ENCODE measurements at regions not wholly inside any gene's neighbourhood (a gene's known extent, or its start where the extent isn't known, plus 50 kb on each side); places are given as distances from the start of the nearest gene placed in this dataset.
"Not testable (repeated sequence)": the region's sequence is repeated elsewhere in the genome, so short reads cannot be mapped to it uniquely, and the experiment has no call there.

DNA sequence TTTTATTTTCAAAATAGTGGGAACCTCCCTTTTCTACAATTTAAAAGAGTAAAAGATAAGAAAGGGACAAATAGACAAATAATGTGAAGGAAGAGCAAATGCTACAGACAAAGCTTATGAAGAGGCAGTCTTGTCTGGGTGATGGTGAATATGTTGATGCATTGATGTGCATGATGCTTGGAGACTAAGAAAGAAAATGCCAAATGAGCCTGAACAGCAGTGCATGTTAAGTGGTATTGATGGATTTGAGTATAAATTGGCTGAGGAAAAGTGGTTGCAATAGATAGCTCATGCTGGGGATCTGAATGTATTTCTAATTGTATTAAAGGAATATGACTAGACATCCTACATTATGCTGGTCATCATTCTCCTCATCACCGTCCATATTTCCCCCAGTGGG, 268.6 kb upstream of the ANO5 start:
- FAIRE-seq (no peak), DNase-seq (ENCODE audit: low spot score) (no peak)

DNA sequence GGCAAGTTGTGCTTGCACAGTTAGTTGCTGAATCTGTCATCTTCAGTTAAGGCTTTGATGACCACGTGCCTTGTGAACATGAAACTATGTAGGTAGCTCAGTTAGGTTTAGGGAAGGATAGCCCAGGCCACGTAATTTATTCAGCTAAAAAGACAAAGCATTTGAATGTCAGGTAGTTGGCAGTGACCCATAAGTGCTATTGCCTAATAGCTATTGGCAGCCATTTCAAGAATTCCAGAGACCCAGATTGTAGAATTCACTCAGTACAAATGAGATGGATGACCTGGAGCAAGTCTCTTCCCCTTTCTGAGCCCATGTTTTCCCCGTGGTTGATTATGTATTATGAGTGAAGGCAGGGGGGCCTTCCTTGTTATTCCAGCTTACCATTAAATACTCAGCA, 265.3 kb upstream of the ANO5 start:
- DNase-seq (ENCODE audit: low spot score) (no peak), FAIRE-seq (no peak)

DNA sequence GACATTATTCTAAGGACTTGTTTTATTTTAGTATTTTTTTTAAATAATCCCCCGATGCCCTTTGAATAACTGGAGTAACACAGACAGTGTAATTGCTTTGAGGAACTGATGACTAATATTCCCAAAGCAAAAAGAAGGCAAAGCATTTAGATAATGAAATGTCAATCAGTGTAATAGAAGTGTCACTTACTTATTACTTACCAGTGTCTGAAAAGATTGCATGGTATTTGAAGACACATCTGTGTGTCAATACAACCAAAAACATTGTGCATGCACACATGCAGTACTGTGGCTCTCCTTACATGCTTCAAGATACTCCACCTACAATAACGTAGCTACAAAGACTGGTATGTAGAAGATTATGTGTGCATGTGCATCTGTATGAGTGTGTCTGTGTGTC, 264.0 kb upstream of the ANO5 start:
- DNase-seq (ENCODE audit: low spot score) (no peak), FAIRE-seq (no peak)

DNA sequence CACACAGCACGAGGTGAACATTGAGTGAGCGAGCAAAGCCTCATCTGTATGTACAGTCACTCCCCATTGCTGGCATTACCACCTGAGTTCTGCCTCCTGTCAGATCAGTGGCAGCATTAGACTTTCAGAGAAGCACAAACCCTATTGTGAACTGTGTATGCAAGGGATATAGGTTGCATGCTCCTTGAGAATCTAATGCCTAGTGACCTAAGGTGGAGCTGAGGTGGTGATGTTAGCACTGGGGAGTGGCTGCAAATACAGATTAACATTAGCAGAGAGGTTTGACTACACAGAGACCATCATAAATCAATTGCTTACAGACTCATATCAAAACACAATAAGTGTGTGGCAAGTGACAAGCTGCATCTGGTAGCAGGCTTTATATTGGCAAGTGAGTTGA, 262.5 kb upstream of the ANO5 start:
- FAIRE-seq (no peak), DNase-seq (ENCODE audit: low spot score) (no peak)

DNA sequence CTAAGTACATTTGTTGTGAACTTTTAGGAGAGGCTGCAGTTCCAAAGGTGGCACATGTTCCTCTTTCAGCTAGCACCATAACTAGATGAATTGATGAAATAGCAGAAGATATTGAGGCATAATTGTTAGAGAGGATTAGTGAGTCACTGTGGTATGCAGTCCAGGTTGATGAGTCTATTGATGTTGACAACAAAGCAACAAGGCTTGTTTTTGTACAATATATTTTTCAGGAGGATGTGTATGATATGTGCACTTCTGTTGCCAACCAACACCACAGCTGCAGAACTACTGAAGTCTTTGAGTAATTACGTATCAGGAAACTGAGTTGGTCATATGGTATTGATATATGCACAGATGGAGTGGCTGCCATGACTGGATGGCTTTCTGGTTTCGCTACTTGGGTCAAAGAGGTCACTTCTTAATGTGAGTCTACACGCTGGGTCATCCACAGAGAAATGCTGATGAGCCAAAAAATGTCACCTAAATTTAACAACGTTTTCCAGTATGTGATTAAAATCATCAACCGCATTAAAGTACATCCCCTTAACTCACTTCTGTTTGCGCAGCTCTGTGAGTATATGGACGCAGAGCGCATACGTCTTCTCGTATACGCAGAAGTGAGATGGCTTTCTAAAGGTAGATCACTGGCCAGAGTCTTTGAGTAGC, 261.3 kb upstream of the ANO5 start:
- DNase-seq (ENCODE audit: low spot score) (no peak), FAIRE-seq (no peak)

DNA sequence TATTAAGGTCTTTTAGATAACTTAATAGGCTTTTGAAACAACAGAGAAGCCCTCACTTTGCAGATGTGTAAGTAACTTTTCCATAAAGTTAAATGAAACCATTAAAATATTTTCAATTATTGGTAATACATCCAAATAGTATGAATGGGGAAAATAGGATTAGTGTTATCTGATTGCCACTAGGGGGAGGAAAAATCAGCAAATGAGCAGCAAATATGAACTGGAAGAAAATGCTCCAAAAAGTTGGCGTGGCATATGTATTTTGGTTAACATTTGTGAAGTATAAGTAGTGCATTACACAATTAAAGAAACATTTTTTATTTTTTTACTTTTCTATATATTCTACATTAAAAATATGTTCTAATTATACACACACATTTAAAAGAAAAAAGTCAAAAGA, 259.8 kb upstream of the ANO5 start:
- FAIRE-seq = no peak
- peak; percentile 10 for DNase-seq (ENCODE audit: low spot score)

DNA sequence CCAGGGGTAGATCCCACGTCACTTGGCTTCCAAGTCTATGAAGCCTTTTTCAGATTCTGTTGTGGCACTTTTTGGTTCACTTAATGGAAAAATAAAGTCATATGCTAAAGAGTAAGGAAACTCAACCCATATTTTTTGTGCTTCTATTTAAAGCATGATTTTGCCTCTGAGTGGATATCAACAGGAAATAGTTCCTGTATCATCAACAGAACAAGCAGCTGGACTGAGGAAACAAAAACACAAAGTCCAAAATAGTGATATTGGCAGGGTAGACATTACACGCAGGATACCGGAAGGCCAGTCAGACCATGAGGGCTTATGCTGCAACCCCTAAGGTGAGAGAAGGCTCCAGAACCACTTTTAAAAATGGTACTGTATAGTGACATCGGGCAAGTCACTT, 248.3 kb upstream of the ANO5 start:
- FAIRE-seq (no peak), DNase-seq (ENCODE audit: low spot score) (no peak)

DNA sequence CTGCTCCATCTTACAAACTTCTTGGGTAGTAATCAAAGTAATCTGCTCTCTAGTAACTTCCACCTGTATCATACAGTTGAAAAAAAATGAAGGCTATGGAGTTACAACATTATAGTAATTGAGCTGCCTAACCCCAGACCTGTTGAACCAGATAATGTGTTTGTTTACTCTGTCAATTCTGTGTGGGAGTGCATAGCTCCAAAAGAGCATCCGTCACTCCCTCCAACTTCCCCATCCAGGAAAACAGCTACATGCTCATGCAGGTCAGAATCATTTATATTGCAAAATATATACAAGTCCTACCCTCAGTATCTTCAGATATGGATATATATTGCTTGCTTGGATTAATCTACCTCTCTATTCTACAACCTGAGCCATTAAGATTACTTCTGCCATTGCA, 244.0 kb upstream of the ANO5 start:
- DNase-seq (ENCODE audit: low spot score) (no peak), FAIRE-seq (no peak)

DNA sequence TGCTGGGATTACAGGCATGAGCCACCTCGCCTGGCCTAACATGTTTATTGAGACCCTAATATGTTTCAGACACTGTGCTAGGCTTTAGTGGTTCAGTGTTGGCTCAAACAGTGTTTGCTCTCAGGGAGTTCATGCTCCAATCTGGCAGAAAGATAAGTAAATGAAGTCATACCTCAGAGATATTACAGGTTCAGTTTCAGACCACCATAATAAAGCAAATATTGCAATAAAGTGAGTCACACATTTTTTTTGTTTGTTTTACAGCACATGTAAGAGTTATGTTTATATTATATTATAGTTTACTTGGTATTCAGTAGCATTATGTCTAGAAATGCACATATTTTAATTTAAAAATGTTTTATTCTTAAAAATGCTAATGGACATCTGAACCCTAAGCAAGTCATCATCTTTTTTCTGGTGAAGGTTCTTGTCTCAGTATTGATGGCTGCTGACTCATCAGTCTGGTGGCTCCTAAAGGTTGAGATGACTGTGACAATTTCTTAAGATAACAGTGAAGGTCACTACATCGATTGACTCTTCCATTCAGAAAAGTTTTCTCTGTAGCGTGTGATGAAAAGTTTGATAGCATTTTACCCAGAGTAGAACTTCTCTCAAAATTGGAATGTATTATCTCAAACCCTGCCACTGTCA, 243.0 kb upstream of the ANO5 start:
- no peak for DNase-seq (ENCODE audit: low spot score)
- no peak for FAIRE-seq

DNA sequence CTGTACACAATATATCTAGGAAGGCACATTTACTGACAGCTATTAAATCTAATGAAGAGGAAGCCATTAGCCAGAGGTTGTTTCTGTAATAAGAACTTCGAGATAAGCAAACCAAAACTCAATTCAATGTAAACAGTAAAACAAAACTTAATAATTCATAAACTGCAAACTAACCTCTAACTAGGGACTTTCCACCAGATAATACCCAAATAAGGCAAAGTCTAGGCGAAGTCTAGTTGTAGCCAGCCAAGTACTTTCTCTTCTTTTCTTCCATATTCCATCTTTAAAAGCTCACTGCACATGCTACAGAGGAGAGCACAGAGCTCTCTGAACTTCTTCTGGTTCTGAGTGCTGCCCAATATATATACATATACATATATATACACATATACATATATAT, 229.9 kb upstream of the ANO5 start:
- FAIRE-seq = no peak

DNA sequence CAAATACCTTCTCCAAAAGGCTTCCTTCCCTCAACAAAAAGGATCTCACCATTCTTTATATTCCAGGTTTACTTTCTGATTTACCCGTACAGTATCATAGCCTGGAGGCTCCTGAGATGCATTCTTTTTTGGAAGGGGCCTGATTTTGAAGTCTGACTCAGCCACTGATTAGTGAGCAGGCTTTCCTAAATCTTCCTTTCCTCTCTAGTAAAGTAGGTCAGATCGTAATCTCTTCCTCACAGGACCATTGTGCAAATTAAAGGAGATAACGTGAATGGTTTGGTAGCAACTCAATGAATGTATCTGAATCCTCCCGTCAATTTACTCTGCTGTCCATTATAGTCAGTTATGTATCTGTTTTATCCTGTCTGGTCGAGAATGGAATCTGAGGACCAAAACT, 227.7 kb upstream of the ANO5 start:
- FAIRE-seq = no peak

More for the DNA sequence above, 229.9 kb upstream of the ANO5 start:
- DNase-seq (ENCODE audit: low spot score) = no peak

DNA sequence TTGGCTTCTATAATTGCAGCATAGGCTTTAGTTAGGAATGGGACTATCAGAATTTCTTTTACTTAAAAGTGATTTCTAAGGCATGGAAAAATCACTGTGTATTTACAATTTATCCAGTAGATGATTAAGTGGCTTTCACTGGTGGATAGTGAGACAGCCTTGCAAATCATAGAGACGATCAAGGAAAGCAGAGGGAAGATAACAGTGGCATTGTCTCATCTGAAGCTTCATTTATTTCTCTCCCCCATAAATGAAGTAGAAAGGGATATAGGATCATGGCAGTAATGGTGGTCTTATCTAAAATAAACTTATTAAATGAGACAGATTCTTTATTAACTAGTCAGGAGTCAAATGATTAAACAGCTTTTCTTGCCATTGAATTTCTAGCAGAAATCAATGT, 224.2 kb upstream of the ANO5 start:
- FAIRE-seq (no peak), DNase-seq (ENCODE audit: low spot score) (no peak)

More for the DNA sequence above, 227.7 kb upstream of the ANO5 start:
- DNase-seq (ENCODE audit: low spot score) = no peak

DNA sequence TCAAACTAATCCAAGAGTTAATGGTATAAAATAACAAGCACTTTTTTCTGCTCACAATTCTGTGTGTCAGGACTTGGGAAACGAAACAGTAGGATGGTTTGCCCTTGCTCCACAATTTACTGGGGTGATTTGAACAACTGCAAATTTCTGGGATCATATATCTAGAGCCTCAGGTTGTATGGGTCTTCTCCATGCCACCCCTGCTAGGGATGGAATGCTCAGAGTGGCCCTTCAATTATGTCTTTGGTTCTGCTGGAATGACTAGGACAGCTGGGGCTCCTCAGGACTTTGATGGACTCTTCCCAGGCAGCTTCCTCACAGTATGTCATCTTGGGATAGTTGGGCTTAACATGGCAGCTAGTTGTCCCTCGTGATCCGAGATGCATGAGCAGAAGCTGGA, 223.0 kb upstream of the ANO5 start:
- DNase-seq (ENCODE audit: low spot score) = no peak
- no peak for FAIRE-seq

DNA sequence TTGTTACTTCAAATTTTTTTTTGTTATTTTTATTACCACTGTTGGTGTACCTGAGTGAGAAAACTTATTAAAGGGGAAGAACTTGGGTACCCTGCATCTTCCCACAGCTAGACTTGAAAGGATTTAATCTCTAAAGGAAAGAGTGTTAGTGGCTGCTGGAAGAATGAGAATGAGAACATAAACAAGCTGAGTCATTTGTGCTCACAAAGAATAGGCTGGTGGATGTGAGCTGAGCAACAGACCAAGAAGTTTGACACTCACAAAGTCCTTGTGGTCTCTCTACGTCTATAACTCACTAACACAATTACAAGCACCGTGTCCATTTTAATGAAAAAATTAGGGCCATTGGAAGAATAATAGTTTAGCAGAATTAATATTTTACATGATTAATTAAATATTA, 217.6 kb upstream of the ANO5 start:
- no peak for FAIRE-seq
- no peak for DNase-seq (ENCODE audit: low spot score)

DNA sequence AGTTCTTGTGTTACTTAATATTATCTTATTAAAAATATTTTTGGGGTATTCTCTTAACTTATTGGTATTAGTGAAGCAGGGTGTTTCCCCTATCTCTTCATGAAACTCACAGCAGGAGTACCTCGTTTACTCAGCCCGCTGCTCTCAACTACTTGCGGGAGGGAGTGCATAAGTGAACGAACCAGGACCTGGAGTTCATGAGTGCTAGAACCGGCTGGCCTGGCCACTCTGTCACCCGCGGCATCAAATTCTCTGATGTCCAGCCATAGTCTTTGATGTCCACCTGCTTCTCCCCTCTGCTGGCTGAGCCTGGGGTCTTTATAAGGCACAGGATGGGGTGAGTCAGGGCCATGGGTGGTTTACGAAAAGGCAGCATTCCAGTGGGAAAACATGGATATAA, 216.7 kb upstream of the ANO5 start:
- DNase-seq (ENCODE audit: low spot score) = no peak
- no peak for FAIRE-seq

DNA sequence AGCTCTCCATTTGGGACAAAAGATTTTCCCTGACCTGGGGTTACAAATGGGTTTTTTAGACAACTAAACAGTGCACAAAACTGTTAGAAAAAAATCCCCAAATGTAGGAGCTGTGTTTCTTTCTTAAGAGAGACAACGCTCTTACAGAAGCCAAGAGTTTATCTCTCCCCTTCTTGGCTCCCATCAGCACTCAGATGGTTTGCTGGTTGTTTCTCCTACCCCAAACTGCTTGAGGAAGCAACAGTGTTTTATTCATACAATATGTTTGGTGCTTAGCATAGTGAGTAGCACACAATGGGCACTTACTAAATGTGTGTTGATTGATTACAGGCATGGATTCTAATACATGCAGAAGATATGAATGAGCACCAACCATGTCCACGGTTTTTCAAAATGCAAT, 209.5 kb upstream of the ANO5 start:
- no peak for FAIRE-seq
- no peak for DNase-seq (ENCODE audit: low spot score)

DNA sequence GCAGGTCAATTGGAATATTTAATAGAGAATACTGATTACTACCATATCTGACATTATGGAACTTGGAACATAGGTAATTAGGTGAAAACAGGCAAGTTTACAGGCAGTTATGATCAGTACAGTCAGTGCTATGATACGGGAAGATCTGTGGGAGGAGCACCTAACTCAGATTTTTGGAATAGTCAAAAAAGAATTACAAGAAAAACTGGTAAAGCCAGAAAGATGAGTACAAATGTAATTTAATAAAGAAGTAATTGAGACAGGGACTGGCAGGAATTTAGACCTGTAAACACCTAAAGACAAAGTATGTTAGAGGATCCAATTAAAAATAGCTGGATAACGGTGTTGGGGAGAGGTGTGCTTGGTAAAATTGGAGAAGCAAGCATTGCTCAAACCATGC, 206.5 kb upstream of the ANO5 start:
- no peak for DNase-seq (ENCODE audit: low spot score)
- FAIRE-seq = no peak

DNA sequence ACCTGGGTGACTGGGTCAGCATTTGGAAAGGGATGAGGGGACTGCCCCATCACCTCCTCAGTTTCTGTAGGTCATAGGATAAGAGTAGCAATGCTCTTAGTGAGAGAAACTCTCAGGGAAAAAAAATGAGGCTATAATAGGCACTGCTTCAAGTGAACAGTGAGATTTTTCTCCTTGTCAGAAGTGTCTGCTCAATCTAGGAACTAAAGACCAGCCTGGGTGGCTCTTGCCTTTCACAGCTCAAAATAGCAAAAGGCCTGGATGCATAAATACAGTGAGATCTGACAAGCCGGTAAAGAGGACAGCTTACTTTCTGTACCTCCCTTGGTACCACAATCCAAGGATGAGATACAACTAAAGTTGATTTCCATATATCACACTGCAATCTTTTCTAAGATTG, 205.6 kb upstream of the ANO5 start:
- FAIRE-seq = no peak
- DNase-seq (ENCODE audit: low spot score) = no peak

DNA sequence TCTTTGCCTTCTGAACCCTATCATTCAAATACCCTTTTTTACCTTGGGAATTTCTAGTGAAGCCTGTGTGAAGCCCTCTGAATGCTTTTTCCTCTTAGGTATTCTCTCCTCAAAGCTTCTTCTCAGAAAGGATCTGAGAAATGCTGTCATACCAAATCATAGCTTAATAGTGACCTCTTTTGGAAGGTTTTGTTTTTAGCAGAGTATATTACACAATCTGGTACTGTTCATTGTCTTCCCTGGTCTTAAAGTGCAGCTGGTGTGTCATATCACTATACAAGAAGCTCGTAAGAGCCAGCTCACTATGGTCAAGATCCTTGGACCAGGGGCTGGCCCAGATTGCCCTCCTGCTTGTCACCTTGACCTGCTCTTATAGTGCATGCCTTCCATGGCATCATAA, 204.4 kb upstream of the ANO5 start:
- FAIRE-seq (no peak), DNase-seq (ENCODE audit: low spot score) (peak; percentile 7)

DNA sequence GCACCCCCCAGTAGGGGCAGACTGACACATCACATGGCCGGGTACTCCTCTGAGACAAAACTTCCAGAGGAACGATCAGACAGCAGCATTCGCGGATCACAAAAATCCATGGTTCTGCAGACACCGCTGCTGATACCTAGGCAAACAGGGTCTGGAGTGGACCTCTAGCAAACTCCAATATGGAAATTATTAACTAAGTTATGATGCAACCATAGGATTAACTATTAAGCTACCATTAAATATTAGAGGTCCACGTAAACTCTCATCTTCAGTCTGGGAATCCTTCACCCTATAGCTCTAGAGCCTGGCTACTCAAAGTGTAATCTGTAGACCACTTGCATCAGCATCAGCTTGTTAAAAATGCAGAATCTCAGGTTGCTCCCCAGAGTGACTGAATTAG, 191.1 kb upstream of the ANO5 start:
- FAIRE-seq; DNase-seq (ENCODE audit: low spot score): not testable (repeated sequence)

DNA sequence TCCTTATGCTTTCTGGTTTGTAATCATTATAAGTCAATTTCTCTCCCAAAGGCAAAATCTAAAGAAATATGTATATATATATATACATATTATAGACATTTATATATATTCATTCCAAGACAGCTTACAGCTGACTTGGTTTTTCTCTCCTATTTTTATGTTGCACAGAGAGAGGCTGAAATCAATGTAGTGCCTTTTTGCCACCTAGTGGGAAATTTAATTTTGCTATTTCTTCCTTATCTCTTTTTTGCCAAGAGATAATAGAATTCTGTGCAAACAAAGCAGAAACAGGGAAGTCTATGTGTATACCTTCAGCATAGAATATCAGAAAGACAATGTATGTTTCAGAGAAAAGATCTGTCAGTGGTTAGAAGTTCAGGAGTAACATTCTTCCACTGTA, 186.0 kb upstream of the ANO5 start:
- DNase-seq (ENCODE audit: low spot score) (no peak), FAIRE-seq (no peak)

DNA sequence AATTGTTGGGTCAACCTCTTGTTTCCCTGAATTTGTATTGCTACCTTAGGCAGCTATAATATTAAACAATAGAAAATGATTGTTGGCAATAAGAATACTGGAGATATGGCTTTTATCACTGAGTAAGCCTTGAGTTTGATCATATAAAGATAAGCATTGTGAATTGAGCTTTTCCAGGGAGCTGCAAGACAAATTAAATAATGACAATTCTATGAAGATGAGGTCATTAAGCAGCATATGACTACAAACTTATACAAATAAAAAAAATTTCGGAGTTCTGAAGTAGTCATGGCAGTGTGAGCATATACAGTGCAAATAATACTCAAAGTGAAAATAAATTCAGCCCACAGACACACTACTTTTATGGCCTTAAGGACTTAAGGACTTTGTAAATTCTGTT, 161.1 kb upstream of the ANO5 start:
- FAIRE-seq = no peak
- DNase-seq (ENCODE audit: low spot score) = no peak

DNA sequence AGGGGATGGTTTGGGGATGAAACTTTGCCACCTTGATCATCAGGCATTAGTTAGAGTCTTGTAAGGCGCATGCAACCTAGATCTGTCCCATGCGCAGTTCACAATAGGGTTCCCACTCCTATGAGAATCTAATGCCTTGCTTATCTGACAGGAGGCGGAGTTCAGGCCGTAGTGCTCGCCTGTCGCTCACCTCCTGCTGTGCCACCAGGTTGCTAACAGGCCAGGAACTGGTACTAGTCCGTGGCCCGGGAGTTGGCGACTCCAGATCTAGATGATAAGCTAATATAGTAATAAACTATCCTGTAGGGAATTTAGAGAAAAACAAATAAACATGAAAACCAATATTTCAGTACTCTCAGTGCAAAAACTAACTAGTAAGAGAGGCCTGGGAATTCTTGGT, 155.4 kb upstream of the ANO5 start:
- FAIRE-seq (no peak), DNase-seq (ENCODE audit: low spot score) (no peak)

DNA sequence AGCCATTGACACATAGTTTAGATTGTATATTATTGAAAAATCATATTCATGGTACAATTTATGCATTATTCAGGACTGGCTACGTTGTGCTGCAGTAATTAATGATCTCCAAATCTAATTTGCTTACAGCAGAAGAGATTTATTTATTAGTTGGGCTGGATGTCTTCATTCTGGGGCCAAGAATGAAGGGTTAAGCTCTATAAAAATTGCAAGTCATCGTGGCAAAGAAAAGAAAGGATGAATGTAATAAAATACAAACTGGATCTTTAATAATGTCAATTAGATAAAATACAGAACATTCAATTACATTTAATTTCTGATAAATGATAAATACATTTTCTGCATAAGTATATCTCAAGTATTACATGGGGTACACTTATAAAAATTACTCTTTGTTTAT, 151.8 kb upstream of the ANO5 start:
- FAIRE-seq (no peak), DNase-seq (ENCODE audit: low spot score) (no peak)

Measured in urothelium cell line (cell line).